ENCODE measurements at regions not wholly inside any gene's neighbourhood (a gene's known extent, or its start where the extent isn't known, plus 50 kb on each side); places are given as distances from the start of the nearest gene placed in this dataset.
"Not testable (repeated sequence)": the region's sequence is repeated elsewhere in the genome, so short reads cannot be mapped to it uniquely, and the experiment has no call there.

DNA sequence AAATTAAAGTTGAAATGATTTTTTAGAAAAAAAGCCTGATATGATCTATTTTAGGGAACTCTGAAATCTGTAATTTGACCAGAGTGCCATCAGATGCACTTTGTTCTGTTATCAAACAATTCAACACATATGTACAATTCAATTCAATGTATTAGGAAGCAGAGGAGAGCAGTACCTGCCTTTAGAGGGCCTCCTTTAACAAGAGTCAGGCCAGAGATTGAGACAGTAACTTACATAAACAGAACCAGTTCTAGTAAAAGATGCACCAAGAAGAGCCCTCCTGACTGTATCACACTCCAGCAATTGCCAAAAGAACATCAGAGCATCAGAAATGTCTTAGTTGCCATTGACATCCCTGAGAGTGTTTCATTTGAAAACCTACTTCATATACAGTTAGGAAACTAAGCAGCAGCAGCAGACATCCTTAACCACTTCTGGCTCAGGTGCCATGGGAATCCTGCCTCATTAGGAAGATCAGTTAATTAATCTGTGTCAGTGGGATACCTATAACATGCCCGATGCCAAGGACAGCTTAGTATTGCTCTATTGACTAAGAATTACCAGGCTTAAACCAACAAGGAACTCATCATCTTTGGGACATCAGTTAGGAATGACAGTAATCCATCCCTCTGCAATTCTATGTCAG, 1222.6 kb upstream of the LRRN3 start:
- WGBS = 75% methylated on average over 1 of the region's 1 CpG
- Histone ChIP-seq H3K4me3 (ENCODE audit: low read length) (no peak overlapping the region), H3K27ac (ENCODE audit: low read length) (no peak overlapping the region), H3K4me1 (ENCODE audit: control insufficient read depth, insufficient read depth, low read length) (no peaks in the 10 kb centered on the region), H3K9me3 (ENCODE audit: control insufficient read depth, low read length) (no peaks in the 10 kb centered on the region), H3K27me3 (ENCODE audit: control insufficient read depth, insufficient read depth) (no peaks in the 10 kb centered on the region)
- ATAC-seq = no peak
- no peak for DNase-seq
- intact Hi-C loops (cut with DNase I) = no loop called here

DNA sequence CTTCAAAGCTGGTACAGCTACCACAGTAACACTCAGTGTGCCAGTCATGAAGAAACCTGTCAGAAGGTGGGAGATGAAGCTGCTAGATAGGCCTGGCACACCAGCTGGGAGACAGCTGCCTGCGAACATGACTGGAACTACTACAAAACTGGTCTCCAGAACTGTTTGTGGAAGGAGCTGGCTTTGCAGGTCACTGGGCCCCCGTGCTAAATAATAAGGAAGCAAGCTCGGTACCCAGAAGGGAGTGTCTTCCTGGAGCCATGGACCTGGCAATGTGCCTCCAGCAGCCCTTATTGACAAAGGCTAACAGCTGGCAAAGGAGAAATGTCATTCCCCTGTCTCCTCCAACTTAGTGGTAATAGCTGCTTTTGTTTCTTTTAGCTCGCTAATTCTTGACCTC, 1217.6 kb upstream of the LRRN3 start:
- DNase-seq = peak; percentile 41 to 64 (median 63)
- H3K4me3 ChIP-seq (ENCODE audit: low read length) = no peak overlapping the region

DNA sequence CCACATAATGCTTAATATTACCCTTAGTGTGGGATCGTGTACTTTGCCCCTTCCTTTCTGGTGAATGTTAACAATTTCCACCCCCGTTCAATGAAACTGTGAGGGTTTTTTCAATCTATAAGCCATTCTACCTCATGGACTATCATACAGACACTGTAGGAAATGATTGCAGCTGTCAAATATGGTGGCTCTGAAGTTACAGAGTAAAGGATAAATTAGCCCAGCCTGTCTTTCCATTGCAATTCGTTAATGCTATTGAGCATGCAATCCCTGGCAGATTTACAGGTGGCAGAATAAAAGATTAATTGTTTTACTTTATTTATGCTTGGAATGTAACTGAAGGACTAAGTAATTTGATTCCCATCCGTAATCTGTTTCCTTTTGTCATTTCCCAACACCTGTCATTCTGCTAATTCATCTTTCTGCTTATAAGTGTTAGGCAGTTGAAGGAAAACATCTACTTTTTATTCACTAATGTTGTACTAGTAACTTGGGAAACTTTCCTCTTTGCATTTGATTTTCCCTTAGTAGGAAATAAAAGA, 1211.6 kb upstream of the LRRN3 start:
- intact Hi-C loops (cut with DNase I) = no loop called here
- ATAC-seq = no peak
- WGBS = 71% methylated on average over 4 of the region's 4 CpGs

More for the DNA sequence above, 1217.6 kb upstream of the LRRN3 start:
- 49% methylated on average over 4 of the region's 4 CpGs for WGBS
- Histone ChIP-seq H3K9me3 (ENCODE audit: control insufficient read depth, low read length) (no peaks in the 10 kb centered on the region), H3K27ac (ENCODE audit: low read length) (no peak overlapping the region), H3K4me1 (ENCODE audit: control insufficient read depth, insufficient read depth, low read length) (no peaks in the 10 kb centered on the region), H3K27me3 (ENCODE audit: control insufficient read depth, insufficient read depth) (no peaks in the 10 kb centered on the region)
- intact Hi-C loops (cut with DNase I) = no loop called here
- ATAC-seq = peak in 1 of 2 donors; percentile 78

DNA sequence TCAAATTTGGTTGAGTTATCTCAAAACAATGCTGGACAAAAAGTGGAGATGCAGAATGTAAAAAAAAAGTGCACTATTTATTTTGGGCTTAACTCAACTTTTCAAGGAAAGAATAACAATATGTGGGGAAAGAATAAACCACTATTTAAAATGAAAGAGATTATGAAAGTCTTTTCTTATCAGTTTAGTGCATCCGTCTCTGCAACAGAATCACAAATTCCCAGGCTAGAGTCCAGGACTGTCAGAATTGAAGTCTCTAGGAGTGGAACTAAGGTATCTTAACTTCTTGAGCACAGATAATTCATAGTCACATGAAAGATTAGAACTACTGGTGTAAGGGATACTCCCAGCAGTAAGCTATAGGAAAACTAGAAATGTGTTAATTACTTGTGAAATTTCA, 1200.3 kb upstream of the LRRN3 start:
- no peak for DNase-seq

More for the DNA sequence above, 1211.6 kb upstream of the LRRN3 start:
- Histone ChIP-seq H3K27me3 (ENCODE audit: control insufficient read depth, insufficient read depth) (no peaks in the 10 kb centered on the region), H3K9me3 (ENCODE audit: control insufficient read depth, low read length) (no peaks in the 10 kb centered on the region), H3K4me1 (ENCODE audit: control insufficient read depth, insufficient read depth, low read length) (no peaks in the 10 kb centered on the region), H3K4me3 (ENCODE audit: low read length) (no peak overlapping the region), H3K27ac (ENCODE audit: low read length) (no peak overlapping the region)
- no peak for DNase-seq

DNA sequence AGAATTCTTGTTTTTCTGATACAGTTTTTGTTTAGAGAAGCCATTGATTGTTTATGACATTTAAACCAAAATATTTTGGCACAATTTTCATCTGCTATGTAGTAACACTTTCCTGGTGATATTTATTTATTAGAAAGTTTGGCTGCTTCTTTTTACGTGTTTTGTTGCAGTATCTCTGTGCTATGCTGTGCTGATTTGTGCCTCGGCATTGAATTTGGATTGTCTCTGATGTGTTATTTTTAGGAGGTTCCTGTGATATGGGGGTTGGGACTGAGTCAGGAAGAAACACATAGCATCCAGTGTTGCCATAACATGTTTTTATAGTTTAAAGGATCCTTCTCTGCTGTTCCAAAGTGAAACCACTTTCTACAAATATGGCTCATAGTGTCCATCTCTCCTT, 1197.7 kb upstream of the LRRN3 start:
- peak overlapping the region; percentile 45 for H3K4me3 ChIP-seq (ENCODE audit: low read length)

More for the DNA sequence above, 1200.3 kb upstream of the LRRN3 start:
- H3K4me1 ChIP-seq (ENCODE audit: control insufficient read depth, insufficient read depth, low read length) = no peaks in the 10 kb centered on the region
- H3K4me3 ChIP-seq (ENCODE audit: low read length) = no peak overlapping the region
- H3K27ac ChIP-seq (ENCODE audit: low read length) = no peak overlapping the region
- intact Hi-C loops (cut with DNase I) = no loop called here
- peak in 1 of 2 donors; percentile 73 for ATAC-seq
- WGBS = 12% methylated on average over 1 of the region's 1 CpG
- no peaks in the 10 kb centered on the region for H3K9me3 ChIP-seq (ENCODE audit: control insufficient read depth, low read length)
- H3K27me3 ChIP-seq (ENCODE audit: control insufficient read depth, insufficient read depth) = no peaks in the 10 kb centered on the region

DNA sequence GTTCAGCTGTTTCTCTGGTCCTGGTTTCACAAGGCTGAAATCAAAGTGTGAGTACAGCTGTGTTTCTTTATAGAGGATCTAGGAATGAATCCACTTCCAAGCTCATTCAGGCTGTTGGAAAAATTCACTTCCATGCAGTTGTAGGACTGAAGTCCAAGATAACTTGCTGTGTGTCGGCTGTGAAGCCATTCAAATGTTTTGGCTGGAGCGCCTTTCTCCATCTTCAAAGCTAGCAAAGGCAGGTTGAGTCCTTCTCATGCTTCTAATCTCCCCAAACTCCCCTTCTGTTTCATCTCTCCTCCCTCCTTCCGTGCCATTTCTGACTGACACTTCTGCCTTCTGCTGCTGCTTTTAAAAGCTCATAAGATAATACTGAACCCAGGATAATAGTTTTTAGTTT, 1195.4 kb upstream of the LRRN3 start:
- WGBS = 47% methylated on average over 3 of the region's 3 CpGs
- DNase-seq (no peak), ATAC-seq (no peak)
- Histone ChIP-seq H3K9me3 (ENCODE audit: control insufficient read depth, low read length) (no peaks in the 10 kb centered on the region), H3K27me3 (ENCODE audit: control insufficient read depth, insufficient read depth) (no peaks in the 10 kb centered on the region), H3K4me3 (ENCODE audit: low read length) (no peak overlapping the region), H3K27ac (ENCODE audit: low read length) (no peak overlapping the region), H3K4me1 (ENCODE audit: control insufficient read depth, insufficient read depth, low read length) (no peaks in the 10 kb centered on the region)
- intact Hi-C loops (cut with DNase I) = no loop called here

More for the DNA sequence above, 1197.7 kb upstream of the LRRN3 start:
- ATAC-seq (peak in 1 of 2 donors; percentile 20), DNase-seq (no peak)
- Histone ChIP-seq H3K27ac (ENCODE audit: low read length) (no peak overlapping the region), H3K27me3 (ENCODE audit: control insufficient read depth, insufficient read depth) (no peaks in the 10 kb centered on the region), H3K9me3 (ENCODE audit: control insufficient read depth, low read length) (no peaks in the 10 kb centered on the region), H3K4me1 (ENCODE audit: control insufficient read depth, insufficient read depth, low read length) (no peaks in the 10 kb centered on the region)
- 29% methylated on average over 2 of the region's 2 CpGs for WGBS
- intact Hi-C loops (cut with DNase I) = no loop called here

DNA sequence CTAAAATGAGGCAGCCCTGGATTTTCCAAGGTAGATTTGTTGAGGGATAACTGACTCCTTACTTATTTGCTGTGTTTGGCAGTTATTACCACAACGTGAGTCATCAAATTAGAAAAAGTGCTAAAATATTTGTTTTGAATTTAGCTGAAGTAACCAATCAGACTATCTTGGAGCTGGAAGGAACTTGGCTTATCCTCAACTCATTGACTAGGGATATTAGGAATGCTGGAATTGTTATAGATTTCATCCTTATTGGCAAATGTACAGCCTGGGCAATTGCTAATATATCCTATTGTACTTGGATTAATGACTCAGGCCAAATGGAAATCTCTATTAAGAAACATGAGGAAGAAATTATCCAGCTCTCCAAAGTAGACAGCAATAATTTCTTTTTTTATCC, 1189.0 kb upstream of the LRRN3 start:
- 63% methylated on average over 1 of the region's 1 CpG for WGBS
- no peak for DNase-seq
- Histone ChIP-seq H3K27ac (ENCODE audit: low read length) (no peak overlapping the region), H3K27me3 (ENCODE audit: control insufficient read depth, insufficient read depth) (no peaks in the 10 kb centered on the region), H3K9me3 (ENCODE audit: control insufficient read depth, low read length) (no peaks in the 10 kb centered on the region), H3K4me1 (ENCODE audit: control insufficient read depth, insufficient read depth, low read length) (no peaks in the 10 kb centered on the region), H3K4me3 (ENCODE audit: low read length) (no peak overlapping the region)
- no peak for ATAC-seq
- intact Hi-C loops (cut with DNase I) = no loop called here

DNA sequence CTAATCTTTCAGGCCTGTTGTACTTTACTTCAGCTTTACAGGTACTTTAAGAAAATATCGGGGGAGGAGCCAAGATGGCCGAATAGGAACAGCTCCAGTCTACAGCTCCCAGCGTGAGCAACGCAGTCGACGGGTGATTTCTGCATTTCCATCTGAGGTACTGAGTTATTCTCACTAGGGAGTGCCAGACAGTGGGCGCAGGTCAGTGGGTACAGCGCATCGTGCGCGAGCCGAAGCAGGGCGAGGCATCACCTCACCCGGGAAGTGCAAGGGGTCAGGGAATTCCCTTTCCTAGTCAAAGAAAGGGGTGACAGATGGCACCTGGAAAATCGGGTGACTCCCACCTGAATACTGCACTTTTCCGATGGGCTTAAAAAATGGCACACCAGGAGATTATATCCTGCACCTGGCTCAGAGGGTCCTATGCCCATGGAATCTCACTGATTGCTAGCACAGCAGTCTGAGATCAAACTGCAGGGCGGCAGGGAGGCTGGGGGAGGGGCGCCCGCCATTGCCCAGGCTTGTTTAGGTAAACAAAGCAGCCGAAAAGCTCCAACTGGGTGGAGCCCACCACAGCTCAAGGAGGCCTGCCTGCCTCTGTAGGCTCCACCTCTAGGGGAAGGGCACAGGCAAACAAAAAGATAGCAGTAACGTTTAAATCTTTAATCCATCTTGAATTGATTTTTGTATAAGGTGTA, 1185.4 kb upstream of the LRRN3 start:
- H3K9me3 ChIP-seq (ENCODE audit: control insufficient read depth, low read length); H3K4me1 ChIP-seq (ENCODE audit: control insufficient read depth, insufficient read depth, low read length); intact Hi-C loops (cut with DNase I); H3K4me3 ChIP-seq (ENCODE audit: low read length); ATAC-seq; H3K27me3 ChIP-seq (ENCODE audit: control insufficient read depth, insufficient read depth); H3K27ac ChIP-seq (ENCODE audit: low read length): not testable (repeated sequence)
- 88% methylated on average over 21 of the region's 21 CpGs for WGBS
- peak in 2 of 3 donors; percentile 9 to 26 for DNase-seq

DNA sequence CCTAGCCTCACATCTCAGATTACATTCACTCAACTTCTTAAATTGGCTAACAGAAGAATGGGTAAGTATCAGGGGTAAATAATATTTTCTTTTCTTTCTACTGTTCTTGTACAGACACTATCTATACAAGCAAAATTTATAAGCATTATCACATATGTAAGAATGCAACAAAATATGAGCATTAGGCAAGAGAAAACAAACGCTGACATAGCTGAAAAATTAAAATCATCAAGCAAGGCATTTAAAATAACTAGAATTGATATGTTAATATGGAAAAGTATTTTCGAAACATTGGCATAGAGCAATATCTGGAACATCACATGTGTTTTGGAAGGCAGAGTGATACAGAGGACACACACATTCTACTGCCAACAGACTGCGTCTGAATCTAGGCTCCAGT, 1175.3 kb upstream of the LRRN3 start:
- no peak overlapping the region for H3K4me3 ChIP-seq (ENCODE audit: low read length)
- H3K9me3 ChIP-seq (ENCODE audit: control insufficient read depth, low read length) = no peaks in the 10 kb centered on the region
- H3K27me3 ChIP-seq (ENCODE audit: control insufficient read depth, insufficient read depth) = no peaks in the 10 kb centered on the region
- DNase-seq (no peak), ATAC-seq (no peak)
- H3K4me1 ChIP-seq (ENCODE audit: control insufficient read depth, insufficient read depth, low read length) = no peaks in the 10 kb centered on the region
- WGBS = 82% methylated on average over 3 of the region's 3 CpGs
- no peak overlapping the region for H3K27ac ChIP-seq (ENCODE audit: low read length)
- intact Hi-C loops (cut with DNase I) = no loop called here

DNA sequence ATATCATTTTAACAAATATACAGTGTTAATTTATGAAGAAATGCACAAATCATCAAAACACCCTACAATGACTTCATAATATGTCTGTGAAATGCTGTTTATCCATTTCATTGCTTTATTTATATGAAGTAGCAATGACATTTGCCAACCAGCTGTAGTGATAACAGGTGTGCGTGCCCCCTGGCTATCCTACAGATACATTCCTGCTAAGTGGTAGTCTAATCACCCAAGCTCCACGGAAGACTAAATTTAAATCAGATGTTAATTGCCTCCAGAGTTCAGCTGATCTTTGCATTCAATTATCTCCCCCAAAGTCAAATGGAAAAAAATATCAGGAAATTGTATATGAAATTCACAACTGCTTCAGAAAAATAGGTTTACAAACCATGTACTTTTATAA, 1164.2 kb upstream of the LRRN3 start:
- Histone ChIP-seq H3K27ac (ENCODE audit: low read length) (no peak overlapping the region), H3K9me3 (ENCODE audit: control insufficient read depth, low read length) (no peaks in the 10 kb centered on the region), H3K4me1 (ENCODE audit: control insufficient read depth, insufficient read depth, low read length) (no peaks in the 10 kb centered on the region), H3K4me3 (ENCODE audit: low read length) (no peak overlapping the region), H3K27me3 (ENCODE audit: control insufficient read depth, insufficient read depth) (no peaks in the 10 kb centered on the region)
- DNase-seq (no peak), ATAC-seq (no peak)
- 68% methylated on average over 2 of the region's 2 CpGs for WGBS
- intact Hi-C loops (cut with DNase I) = no loop called here

DNA sequence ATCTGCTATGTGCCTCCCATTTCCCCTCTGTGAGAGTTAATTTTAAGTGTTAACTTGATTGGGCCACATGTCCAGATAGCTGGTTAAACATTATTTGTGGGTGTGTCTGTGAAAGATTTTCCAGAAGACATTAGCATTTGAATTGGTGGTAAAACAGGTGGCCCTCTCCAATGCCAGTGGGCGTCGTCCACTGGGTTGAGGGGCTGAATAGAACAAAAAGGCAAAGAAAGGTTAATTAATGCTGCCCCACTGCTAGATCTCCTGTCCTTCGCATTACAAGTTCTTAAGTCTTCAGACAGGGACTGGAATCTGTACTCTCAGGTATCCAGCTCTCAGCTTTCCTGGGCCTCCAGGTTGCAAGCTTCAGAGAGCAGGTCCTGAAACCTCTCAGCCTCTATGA, 1160.9 kb upstream of the LRRN3 start:
- intact Hi-C loops (cut with DNase I) = no loop called here
- ATAC-seq = no peak
- H3K27me3 ChIP-seq (ENCODE audit: control insufficient read depth, insufficient read depth) = no peaks in the 10 kb centered on the region
- no peak for DNase-seq
- H3K4me3 ChIP-seq (ENCODE audit: low read length) = no peak overlapping the region
- H3K27ac ChIP-seq (ENCODE audit: low read length) = no peak overlapping the region
- no peaks in the 10 kb centered on the region for H3K9me3 ChIP-seq (ENCODE audit: control insufficient read depth, low read length)
- WGBS = 86% methylated on average over 3 of the region's 3 CpGs
- no peaks in the 10 kb centered on the region for H3K4me1 ChIP-seq (ENCODE audit: control insufficient read depth, insufficient read depth, low read length)
